ENCODE measurements at regions not wholly inside any gene's neighbourhood (a gene's known extent, or its start where the extent isn't known, plus 50 kb on each side); places are given as distances from the start of the nearest gene placed in this dataset.

DNA sequence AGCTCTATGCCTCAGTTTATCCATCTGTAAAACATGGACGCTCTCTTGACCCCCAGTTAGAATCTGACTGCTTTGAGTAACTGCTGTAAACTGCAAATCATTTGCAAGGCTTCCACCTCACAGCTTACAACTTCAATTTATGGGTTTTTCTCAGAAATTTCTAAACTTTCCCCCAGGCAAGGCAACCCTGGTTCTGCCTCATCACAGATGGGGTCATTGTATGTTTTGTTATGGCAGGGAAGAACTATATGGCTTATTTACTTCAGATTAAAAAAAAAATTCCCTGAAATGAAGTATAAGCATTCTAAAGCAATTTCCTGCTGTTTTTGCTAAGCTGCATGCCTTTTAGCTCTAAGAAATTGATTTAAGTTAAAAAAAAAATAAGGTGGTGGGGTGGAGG lies 60.0 kb downstream of the TMEM215 start:
- H3K9me3 ChIP-seq (ENCODE audit: control insufficient read depth in 2 of 3, insufficient read depth in 1 of 3, low read length in 3 of 3), result no peaks in the 10 kb centered on the region
- FAIRE-seq, result no peak
- no peaks in the 10 kb centered on the region for H3K27me3 ChIP-seq (ENCODE audit: control insufficient read depth, insufficient read depth, low read length)
- H3K27ac ChIP-seq (ENCODE audit: low read depth in 2 of 2, low read length in 2 of 2), result no peak overlapping the region
- no peak overlapping the region for H3K4me3 ChIP-seq (ENCODE audit: low read length in 3 of 3)
- peak in 2 of 5 donors; percentile 22 to 24 for DNase-seq
- TF ChIP-seq, protein P1, sequence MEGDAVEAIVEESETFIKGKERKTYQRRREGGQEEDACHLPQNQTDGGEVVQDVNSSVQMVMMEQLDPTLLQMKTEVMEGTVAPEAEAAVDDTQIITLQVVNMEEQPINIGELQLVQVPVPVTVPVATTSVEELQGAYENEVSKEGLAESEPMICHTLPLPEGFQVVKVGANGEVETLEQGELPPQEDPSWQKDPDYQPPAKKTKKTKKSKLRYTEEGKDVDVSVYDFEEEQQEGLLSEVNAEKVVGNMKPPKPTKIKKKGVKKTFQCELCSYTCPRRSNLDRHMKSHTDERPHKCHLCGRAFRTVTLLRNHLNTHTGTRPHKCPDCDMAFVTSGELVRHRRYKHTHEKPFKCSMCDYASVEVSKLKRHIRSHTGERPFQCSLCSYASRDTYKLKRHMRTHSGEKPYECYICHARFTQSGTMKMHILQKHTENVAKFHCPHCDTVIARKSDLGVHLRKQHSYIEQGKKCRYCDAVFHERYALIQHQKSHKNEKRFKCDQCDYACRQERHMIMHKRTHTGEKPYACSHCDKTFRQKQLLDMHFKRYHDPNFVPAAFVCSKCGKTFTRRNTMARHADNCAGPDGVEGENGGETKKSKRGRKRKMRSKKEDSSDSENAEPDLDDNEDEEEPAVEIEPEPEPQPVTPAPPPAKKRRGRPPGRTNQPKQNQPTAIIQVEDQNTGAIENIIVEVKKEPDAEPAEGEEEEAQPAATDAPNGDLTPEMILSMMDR (IDR thresholded peaks at IDR 0.05; ENCODE audit: borderline replicate concordance, extremely low read depth, insufficient read depth), result no peak
- H3K4me1 ChIP-seq (ENCODE audit: control insufficient read depth in 2 of 3, insufficient read depth in 2 of 3, low read depth in 1 of 3, low read length in 3 of 3), result no peaks in the 10 kb centered on the region
- intact Hi-C loops (cut with DNase I), result no loop called here
- H3K9ac ChIP-seq (ENCODE audit: low read length in 3 of 3), result no peak overlapping the region
- no peaks in the 10 kb centered on the region for H3K36me3 ChIP-seq (ENCODE audit: control insufficient read depth in 2 of 3, insufficient read depth in 3 of 3, low read length in 3 of 3)

DNA sequence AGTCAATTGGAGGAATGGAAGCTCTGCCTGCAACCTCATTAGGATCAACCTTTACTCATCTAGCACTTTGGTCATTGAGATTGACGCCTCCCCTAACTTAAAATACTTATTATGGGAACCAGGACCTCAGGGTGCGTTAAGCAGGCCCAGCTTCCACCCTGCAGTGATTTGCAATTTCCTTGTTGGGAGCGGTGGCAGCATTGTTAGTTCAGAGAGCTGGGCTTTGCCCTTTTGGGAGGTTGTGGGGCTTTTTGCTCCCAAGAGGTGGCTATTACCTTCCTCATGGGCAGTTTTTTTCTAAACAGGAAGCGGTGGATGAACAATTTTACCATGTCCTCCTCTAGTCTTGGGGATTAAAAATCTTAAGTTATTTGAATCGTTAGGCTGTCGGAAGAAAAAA lies 60.9 kb downstream of the TMEM215 start:
- FAIRE-seq (no peak), DNase-seq (no peak)
- Histone ChIP-seq H3K9me3 (ENCODE audit: control insufficient read depth in 2 of 3, insufficient read depth in 1 of 3, low read length in 3 of 3) (no peaks in the 10 kb centered on the region), H3K27ac (ENCODE audit: low read depth in 2 of 2, low read length in 2 of 2) (no peak overlapping the region), H3K4me1 (ENCODE audit: control insufficient read depth in 2 of 3, insufficient read depth in 2 of 3, low read depth in 1 of 3, low read length in 3 of 3) (no peaks in the 10 kb centered on the region), H3K27me3 (ENCODE audit: control insufficient read depth, insufficient read depth, low read length) (no peaks in the 10 kb centered on the region), H3K9ac (ENCODE audit: low read length in 3 of 3) (no peak overlapping the region), H3K36me3 (ENCODE audit: control insufficient read depth in 2 of 3, insufficient read depth in 3 of 3, low read length in 3 of 3) (no peaks in the 10 kb centered on the region), H3K4me3 (ENCODE audit: low read length in 3 of 3) (no peak overlapping the region)
- intact Hi-C loops (cut with DNase I), result no loop called here
- TF ChIP-seq, protein P1 (IDR thresholded peaks at IDR 0.05; ENCODE audit: borderline replicate concordance, extremely low read depth, insufficient read depth), result no peak

DNA sequence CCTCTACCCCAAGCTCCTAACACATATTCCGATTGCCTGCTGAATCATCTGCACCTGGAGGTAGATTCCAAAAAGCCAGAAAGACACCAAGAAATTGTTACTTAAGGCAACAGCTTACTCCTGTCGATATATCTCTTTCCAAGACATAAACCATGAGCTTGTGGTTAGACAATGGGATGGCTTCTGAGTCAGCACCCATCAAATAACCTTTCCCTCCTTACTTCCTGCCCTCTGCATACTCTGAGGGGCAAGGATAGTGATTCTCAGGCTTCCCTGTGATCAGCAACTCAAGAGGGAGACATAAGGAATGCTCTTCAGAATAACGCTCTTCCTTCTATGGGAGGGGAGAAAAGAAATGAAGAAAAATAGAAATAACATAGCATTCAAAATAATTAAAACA lies 70.9 kb downstream of the TMEM215 start:
- H3K36me3 ChIP-seq (ENCODE audit: control insufficient read depth in 2 of 3, insufficient read depth in 3 of 3, low read length in 3 of 3), result no peaks in the 10 kb centered on the region
- no peaks in the 10 kb centered on the region for H3K9me3 ChIP-seq (ENCODE audit: control insufficient read depth in 2 of 3, insufficient read depth in 1 of 3, low read length in 3 of 3)
- intact Hi-C loops (cut with DNase I), result no loop called here
- no peaks in the 10 kb centered on the region for H3K4me1 ChIP-seq (ENCODE audit: control insufficient read depth in 2 of 3, insufficient read depth in 2 of 3, low read depth in 1 of 3, low read length in 3 of 3)
- TF ChIP-seq, protein P1 (IDR thresholded peaks at IDR 0.05; ENCODE audit: borderline replicate concordance, extremely low read depth, insufficient read depth), result no peak
- DNase-seq (no peak), FAIRE-seq (no peak)
- H3K27me3 ChIP-seq (ENCODE audit: control insufficient read depth, insufficient read depth, low read length), result no peaks in the 10 kb centered on the region
- H3K4me3 ChIP-seq (ENCODE audit: low read length in 3 of 3), result no peak overlapping the region
- H3K27ac ChIP-seq (ENCODE audit: low read depth in 2 of 2, low read length in 2 of 2), result no peak overlapping the region
- no peak overlapping the region for H3K9ac ChIP-seq (ENCODE audit: low read length in 3 of 3)

DNA sequence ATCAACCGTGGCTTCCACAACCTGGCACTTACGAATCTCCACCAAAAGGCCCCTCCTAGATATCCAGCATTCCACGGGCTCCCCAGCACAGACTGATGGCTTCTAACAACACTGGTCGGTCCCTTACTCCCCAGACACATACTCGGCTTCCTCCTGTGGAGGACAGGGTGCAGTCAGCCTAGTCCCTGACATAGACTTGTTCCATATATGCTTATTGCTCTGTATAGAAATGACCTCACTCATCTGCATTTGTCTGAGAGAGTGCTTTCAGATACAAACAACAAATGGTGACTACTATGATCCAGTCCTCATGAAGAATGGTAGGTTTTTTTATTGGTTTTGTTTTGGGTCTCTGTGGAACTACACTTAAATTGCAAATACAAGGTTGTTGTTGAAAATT lies 72.4 kb downstream of the TMEM215 start:
- H3K9me3 ChIP-seq (ENCODE audit: control insufficient read depth in 2 of 3, insufficient read depth in 1 of 3, low read length in 3 of 3), result no peaks in the 10 kb centered on the region
- H3K27me3 ChIP-seq (ENCODE audit: control insufficient read depth, insufficient read depth, low read length), result no peaks in the 10 kb centered on the region
- TF ChIP-seq, protein P1 (IDR thresholded peaks at IDR 0.05; ENCODE audit: borderline replicate concordance, extremely low read depth, insufficient read depth), result no peak
- no peaks in the 10 kb centered on the region for H3K4me1 ChIP-seq (ENCODE audit: control insufficient read depth in 2 of 3, insufficient read depth in 2 of 3, low read depth in 1 of 3, low read length in 3 of 3)
- no peak overlapping the region for H3K9ac ChIP-seq (ENCODE audit: low read length in 3 of 3)
- H3K27ac ChIP-seq (ENCODE audit: low read depth in 2 of 2, low read length in 2 of 2), result no peak overlapping the region
- no peaks in the 10 kb centered on the region for H3K36me3 ChIP-seq (ENCODE audit: control insufficient read depth in 2 of 3, insufficient read depth in 3 of 3, low read length in 3 of 3)
- intact Hi-C loops (cut with DNase I), result no loop called here
- FAIRE-seq, result no peak
- no peak for DNase-seq
- H3K4me3 ChIP-seq (ENCODE audit: low read length in 3 of 3), result no peak overlapping the region
